HG03175 (cell line): ENCODE measurements at regions not wholly inside any gene's neighbourhood (a gene's known extent, or its start where the extent isn't known, plus 50 kb on each side); places are given as distances from the start of the nearest gene placed in this dataset.
A peak's percentile ranks its signal among the peaks of the same experiment; 100 is the strongest.
"Not testable (repeated sequence)": the region's sequence is repeated elsewhere in the genome, so short reads cannot be mapped to it uniquely, and the experiment has no call there.

Experiments
- ATAC-seq: cut with Tn5 transposase; IDR thresholded peaks from one replicate; pipeline ENCODE4 v1.9.1; 2021; ENCODE audit warnings: mild to moderate bottlenecking, moderate library complexity; ENCODE audit not compliant: unreplicated experiment

- no peak for ATAC-seq
Measured at GRCh38 chr3:182315313-182315712, 478.0 kb upstream of the ATP11B start.

- ATAC-seq: no peak
Measured at GRCh38 chr3:182323126-182323700, 470.1 kb upstream of the ATP11B start.

DNA sequence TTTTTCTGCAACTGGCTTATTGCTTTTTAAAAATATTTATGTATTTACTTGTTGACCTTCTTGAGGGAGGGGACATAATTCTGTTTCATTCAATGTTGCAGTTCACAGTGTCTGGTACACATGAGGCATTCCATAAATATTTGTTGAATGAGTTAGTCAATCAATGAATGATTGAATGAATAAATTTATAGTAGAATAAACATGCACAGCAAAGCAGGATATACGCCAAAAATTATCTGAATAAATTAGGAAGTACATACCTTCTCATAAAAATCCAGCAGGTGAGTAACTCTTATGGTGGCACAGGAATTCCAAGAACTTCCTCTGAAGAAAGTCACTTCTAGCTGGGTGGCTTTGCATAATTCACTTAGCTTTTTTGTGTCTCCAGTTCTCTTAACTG, 469.4 kb upstream of the ATP11B start:
- no peak for ATAC-seq

- ATAC-seq: peak; percentile 75
Measured at GRCh38 chr3:182325213-182325950, 467.9 kb upstream of the ATP11B start.

GRCh38 chr3:182327196-182327681, 466.1 kb upstream of the ATP11B start:
- ATAC-seq: no peak

GRCh38 chr3:182330646-182331045, 462.7 kb upstream of the ATP11B start:
- no peak for ATAC-seq

- ATAC-seq: no peak
Measured at GRCh38 chr3:182331341-182331740, 462.0 kb upstream of the ATP11B start.

DNA sequence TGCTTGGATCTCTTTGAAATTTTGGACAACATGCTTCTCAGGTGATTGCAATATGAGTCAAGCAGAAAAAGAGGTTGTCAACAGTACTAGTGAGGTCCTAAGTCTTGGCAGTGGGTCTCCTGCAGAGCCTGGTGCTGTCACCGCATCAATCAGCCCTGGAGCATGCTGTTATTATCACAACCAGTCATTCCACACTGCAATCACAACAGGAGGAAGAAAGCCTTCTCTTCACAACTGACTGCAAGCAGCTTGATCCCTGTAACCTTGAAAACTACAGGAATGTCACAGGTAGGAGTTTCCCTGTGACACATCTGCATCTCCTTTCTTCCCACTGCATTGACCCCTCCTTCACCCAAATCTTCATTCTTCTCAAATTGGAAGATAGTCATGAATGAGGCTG, 451.1 kb upstream of the ATP11B start:
- no peak for ATAC-seq

DNA sequence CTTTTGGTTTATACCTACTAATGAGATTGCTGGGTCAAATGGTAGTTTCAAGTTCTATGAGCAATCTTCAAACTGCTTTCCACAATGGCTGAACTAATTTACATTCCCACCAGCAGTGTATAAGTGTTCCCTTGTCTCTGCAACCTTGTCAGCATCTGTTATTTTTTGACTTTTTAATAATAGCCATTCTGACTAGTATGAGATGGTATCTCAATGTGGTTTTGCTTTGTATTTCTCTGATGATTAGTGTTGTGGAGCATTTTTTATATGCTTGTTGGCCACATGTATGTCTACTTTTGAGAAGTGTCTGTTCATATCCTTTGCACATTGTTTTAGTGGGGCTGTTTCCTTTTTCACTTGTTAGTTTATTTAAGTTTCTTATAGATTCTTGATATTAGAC, 449.3 kb upstream of the ATP11B start:
- not testable (repeated sequence) for ATAC-seq

DNA sequence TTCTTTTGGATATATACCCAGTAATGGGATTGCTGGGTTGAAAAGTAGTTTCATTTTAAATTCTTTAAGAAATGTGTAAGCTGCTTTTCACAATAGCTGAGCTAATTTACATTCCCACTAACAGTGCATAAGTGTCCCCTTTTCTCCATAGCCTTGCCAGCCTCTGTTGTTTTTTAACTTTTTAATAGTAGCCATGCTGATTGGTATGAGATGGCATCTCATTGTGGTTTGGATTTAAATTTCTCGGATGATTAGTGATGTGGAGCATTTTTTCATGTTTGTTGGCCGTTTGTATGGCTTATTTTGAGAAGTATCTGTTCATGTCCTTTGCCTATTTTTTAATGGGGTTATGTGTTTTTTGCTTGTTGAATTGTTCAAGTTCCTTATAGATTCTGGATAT, 444.3 kb upstream of the ATP11B start:
- ATAC-seq: no peak

- no peak for ATAC-seq
Measured at GRCh38 chr3:182349951-182350517, 443.3 kb upstream of the ATP11B start.

DNA sequence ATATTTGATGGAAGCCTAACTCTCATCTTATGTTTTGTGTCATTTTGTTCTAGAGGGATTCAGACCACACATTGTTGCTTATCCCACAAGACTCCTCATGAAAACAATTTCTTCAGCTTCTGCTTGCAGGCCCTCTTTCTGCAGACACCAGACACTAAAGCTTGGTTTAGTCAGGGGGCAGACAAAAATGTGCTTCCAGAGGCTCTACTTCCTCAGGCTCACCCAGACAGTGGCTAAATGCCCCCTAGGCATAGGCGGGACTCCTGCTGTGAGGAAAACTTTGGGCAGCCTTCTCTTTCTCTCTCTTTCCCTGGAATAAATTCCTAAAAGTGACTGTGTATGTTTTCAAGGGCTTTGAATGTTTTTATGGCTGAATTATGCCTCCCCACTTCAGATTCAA, 435.4 kb upstream of the ATP11B start:
- no peak for ATAC-seq

GRCh38 chr3:182364323-182364722, 429.0 kb upstream of the ATP11B start:
- no peak for ATAC-seq

DNA sequence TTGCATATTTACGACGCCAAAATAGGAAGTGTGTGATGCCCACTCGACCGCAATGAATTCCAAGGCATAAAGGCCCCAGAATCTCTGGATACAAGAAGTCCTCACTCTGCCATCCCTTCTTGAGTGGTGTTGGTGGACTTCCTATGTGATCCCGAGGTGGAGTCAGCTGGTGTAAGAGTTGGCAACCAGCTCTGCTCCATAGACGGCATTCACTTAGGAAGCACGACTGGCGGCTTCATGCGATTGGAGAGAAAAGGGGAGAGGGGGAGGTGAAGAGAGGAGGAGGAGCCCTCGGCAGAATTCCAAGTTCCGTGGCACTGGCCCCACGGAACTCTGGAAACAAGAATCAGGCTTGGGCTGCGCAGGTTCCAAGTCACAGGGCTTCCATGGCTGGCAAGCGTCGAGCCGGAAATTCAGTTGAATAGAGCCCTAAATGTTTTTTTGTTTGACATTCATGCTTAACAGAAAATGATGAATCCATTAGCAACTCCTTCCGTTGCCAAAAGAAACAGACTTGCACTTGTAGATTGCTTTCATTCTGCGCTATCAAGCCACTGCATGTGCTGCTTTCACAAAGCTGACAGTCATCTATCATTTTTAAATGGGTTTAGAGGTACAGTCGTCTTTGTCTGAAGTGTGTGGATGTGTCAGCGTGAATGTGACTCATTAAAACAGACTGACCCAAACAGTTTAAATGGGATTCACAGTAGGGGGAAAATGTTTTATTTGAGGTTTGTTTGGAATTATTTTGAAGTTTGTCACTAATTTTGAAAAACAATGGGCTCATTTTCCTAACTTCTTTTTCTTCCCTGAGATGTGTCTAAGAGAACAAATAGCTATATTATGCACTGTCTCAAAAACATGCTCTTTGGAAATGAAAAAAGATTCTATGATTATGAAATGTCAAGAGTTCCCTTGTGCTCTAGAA, 428.3 kb upstream of the ATP11B start:
- ATAC-seq: no peak

DNA sequence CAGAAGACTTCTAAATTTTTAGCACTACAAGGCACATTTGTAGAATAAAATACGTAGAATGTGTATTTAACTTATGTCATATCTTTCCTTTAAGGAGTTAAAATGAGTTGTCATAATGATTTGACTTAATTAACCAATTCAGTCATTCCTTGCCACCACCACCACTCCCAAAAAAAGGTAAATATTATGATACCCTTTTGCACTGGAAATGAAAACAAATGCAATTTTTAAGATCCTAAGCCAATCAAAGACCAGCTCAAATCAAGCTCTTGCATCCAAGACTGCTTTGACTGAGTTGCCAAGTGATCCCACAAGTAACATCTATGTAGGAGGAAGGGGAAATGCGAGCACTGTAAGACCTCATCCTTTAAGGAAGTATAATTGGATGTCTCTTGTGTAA, 426.6 kb upstream of the ATP11B start:
- ATAC-seq: no peak

GRCh38 chr3:182369861-182370260, 423.4 kb upstream of the ATP11B start:
- no peak for ATAC-seq

DNA sequence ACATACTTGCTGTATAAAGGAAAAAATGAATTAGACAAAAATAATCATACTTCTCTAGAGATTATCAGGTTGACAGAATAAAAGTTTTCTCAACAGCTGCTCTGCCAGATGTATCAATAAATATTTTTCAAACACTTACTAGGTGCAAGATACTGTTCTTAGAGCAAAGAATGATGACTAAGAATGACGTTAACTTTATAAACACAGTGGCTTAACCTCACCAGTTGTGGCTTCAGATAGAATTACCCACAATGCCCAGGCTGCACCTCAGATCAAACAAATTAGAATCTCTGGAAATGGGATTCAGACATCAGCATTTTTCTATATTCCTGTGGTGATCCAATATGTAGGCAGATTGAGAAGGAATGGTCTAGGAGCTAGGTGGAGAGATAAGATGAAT, 422.4 kb upstream of the ATP11B start:
- no peak for ATAC-seq

GRCh38 chr3:182375916-182376315, 417.4 kb upstream of the ATP11B start:
- ATAC-seq: no peak

DNA sequence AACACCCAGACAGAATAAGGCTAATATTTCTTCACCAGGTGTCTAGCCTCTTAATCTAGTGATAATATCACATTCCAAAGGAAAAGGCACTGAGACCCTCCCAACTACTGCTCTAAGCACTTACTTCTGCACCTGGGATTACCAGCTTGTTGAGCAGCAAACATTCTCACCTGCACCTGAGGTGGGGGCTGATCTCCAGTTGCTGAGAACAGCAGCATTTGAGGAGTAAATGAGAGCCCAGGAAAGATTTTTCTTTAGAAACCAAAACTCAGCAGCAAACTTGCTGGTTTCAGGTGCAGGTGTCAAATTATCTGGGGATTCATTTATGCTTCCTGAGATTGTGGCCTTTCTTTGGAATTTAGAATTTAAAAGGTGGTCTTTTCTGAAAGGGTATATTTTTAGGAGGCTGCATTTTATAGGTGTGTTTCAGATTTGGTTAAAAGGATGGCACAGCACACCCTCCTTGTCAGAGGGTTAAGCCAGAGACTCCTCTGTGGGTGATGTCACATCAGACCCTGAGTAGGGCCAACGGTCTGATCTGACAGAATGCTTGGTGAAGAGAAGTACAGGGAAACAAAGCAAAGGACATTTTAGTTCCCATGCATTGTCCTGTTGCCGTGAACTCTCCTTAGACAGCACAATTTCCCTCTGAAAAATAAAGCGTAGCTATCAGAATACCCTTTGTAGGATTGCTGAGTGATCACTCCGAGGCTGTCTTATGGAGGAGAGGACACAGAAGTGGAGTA, 411.0 kb upstream of the ATP11B start:
- no peak for ATAC-seq

DNA sequence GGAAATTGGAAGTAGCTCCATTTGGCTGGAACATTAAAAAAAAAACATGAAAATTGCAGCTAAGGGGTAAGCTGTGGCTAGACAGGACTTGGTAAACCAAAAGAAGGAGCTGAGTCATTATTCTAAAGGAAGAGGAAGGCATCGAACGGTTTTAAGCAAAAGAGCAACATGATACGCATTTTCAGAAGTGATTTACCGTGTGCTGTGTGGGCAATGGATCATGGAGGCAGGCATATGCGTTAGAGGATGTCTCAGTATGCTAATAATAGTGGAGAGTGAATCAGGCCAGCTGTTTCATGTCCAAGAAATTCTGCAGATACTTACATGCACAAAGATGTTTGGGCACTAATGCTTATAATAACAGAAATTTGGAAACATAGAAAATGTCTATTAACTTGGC, 409.1 kb upstream of the ATP11B start:
- ATAC-seq: no peak

- ATAC-seq: no peak
Measured at GRCh38 chr3:182385356-182385755, 407.9 kb upstream of the ATP11B start.
